Gastroesophageal sphincter (tissue), 3 donors: ENCODE measurements at regions not wholly inside any gene's neighbourhood (a gene's known extent, or its start where the extent isn't known, plus 50 kb on each side); places are given as distances from the start of the nearest gene placed in this dataset.

ENCODE experiments used
- POLR2A ChIP-seq, 2 donors: fragments of 450-650 bp; IDR thresholded peaks; one replicate each; pipeline ENCODE4 v1.6.1; 2017; ENCODE audit warnings: antibody characterized with exemption in 2 of 2, mild to moderate bottlenecking in 2 of 2, moderate library complexity in 1 of 2
- POLR2AphosphoS5 ChIP-seq: sonication (generic); formaldehyde crosslinking; IDR thresholded peaks from one replicate; pipeline ENCODE4 v1.6.1; 2017; ENCODE audit warnings: antibody characterized with exemption
- TF ChIP-seq, protein P1 (sequence below), 4 experiments: fragments of 200-600 bp in 2 of 4; fragments of 450-650 bp in 2 of 4; sonication (generic) in 1 of 4; IDR thresholded peaks; one replicate each; pipeline ENCODE4 v1.5.1; 2017 to 2019; ENCODE audit warnings: antibody characterized with exemption in 4 of 4, mild to moderate bottlenecking in 2 of 4, moderate library complexity in 2 of 4

GRCh38 chr18:60082282-60082681, 182.5 kb downstream of the PMAIP1 start:
- TF ChIP-seq POLR2AphosphoS5, result no peak
- TF ChIP-seq, protein P1, sequence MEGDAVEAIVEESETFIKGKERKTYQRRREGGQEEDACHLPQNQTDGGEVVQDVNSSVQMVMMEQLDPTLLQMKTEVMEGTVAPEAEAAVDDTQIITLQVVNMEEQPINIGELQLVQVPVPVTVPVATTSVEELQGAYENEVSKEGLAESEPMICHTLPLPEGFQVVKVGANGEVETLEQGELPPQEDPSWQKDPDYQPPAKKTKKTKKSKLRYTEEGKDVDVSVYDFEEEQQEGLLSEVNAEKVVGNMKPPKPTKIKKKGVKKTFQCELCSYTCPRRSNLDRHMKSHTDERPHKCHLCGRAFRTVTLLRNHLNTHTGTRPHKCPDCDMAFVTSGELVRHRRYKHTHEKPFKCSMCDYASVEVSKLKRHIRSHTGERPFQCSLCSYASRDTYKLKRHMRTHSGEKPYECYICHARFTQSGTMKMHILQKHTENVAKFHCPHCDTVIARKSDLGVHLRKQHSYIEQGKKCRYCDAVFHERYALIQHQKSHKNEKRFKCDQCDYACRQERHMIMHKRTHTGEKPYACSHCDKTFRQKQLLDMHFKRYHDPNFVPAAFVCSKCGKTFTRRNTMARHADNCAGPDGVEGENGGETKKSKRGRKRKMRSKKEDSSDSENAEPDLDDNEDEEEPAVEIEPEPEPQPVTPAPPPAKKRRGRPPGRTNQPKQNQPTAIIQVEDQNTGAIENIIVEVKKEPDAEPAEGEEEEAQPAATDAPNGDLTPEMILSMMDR (IDR thresholded peaks at IDR 0.05), result no peak
- TF ChIP-seq POLR2A (IDR thresholded peaks at IDR 0.05), result no peak
